CD4-positive, alpha-beta T cell treated with Interleukin-2 at 100 ng/mL for 4 hours (primary cell): ENCODE measurements at regions not wholly inside any gene's neighbourhood (a gene's known extent, or its start where the extent isn't known, plus 50 kb on each side); places are given as distances from the start of the nearest gene placed in this dataset.

Experiments used
- DNase-seq: peaks from one replicate; pipeline ENCODE4 v3.0.0-alpha.2; 2020; ENCODE audit warnings: low spot score

GRCh38 chr5:4197151-4197550, 601.5 kb downstream of the IRX1 start:
- no peak for DNase-seq

GRCh38 chr5:4198461-4198860, 602.8 kb downstream of the IRX1 start:
- DNase-seq, result no peak

GRCh38 chr5:4199049-4199841, 603.6 kb downstream of the IRX1 start:
- DNase-seq, result no peak

- no peak for DNase-seq
Measured at GRCh38 chr5:4203146-4203545, 607.5 kb downstream of the IRX1 start.

- no peak for DNase-seq
Measured at GRCh38 chr5:4204276-4205141, 608.9 kb downstream of the IRX1 start.

GRCh38 chr5:4205398-4205797, 609.8 kb downstream of the IRX1 start:
- DNase-seq, result no peak

- no peak for DNase-seq
Measured at GRCh38 chr5:4206127-4206526, 610.5 kb downstream of the IRX1 start.

- DNase-seq, result no peak
Measured at GRCh38 chr5:4207486-4207885, 611.9 kb downstream of the IRX1 start.

- no peak for DNase-seq
Measured at GRCh38 chr5:4208537-4208936, 612.9 kb downstream of the IRX1 start.

GRCh38 chr5:4208996-4209395, 613.4 kb downstream of the IRX1 start:
- DNase-seq, result no peak

- no peak for DNase-seq
Measured at GRCh38 chr5:4212071-4212739, 616.6 kb downstream of the IRX1 start.

GRCh38 chr5:4212981-4213819, 617.6 kb downstream of the IRX1 start:
- DNase-seq, result no peak

GRCh38 chr5:4215143-4215542, 619.5 kb downstream of the IRX1 start:
- DNase-seq, result no peak

GRCh38 chr5:4216142-4216541, 620.5 kb downstream of the IRX1 start:
- DNase-seq, result no peak

GRCh38 chr5:4220016-4220415, 624.4 kb downstream of the IRX1 start:
- DNase-seq, result no peak

GRCh38 chr5:4221048-4221447, 625.4 kb downstream of the IRX1 start:
- no peak for DNase-seq

- no peak for DNase-seq
Measured at GRCh38 chr5:4222147-4222546, 626.5 kb downstream of the IRX1 start.

GRCh38 chr5:4222821-4223220, 627.2 kb downstream of the IRX1 start:
- no peak for DNase-seq

GRCh38 chr5:4225741-4226140, 630.1 kb downstream of the IRX1 start:
- DNase-seq, result no peak

- no peak for DNase-seq
Measured at GRCh38 chr5:4226565-4226964, 630.9 kb downstream of the IRX1 start.

GRCh38 chr5:4228708-4229107, 633.1 kb downstream of the IRX1 start:
- no peak for DNase-seq
